HPDE6-E6E7 (cell line): ENCODE measurements at regions not wholly inside any gene's neighbourhood (a gene's known extent, or its start where the extent isn't known, plus 50 kb on each side); places are given as distances from the start of the nearest gene placed in this dataset.

ENCODE experiments used
- DNase-seq: peaks from one replicate; pipeline ENCODE4 v3.0.0; 2011; ENCODE audit warnings: missing footprints; ENCODE audit errors: extremely low spot score

GRCh38 chr16:6600167-6600566 is 732.5 kb upstream of the RBFOX1 start:
- DNase-seq = no peak

- DNase-seq = no peak
Measured at GRCh38 chr16:6593799-6594198, 738.8 kb upstream of the RBFOX1 start.

- no peak for DNase-seq
Measured at GRCh38 chr16:6576606-6577005, 756.0 kb upstream of the RBFOX1 start.

- no peak for DNase-seq
Measured at GRCh38 chr16:6576113-6576512, 756.5 kb upstream of the RBFOX1 start.

- no peak for DNase-seq
Measured at GRCh38 chr16:6574146-6574545, 758.5 kb upstream of the RBFOX1 start.

- no peak for DNase-seq
Measured at GRCh38 chr16:6573577-6573976, 759.1 kb upstream of the RBFOX1 start.

GRCh38 chr16:6571044-6571443 is 761.6 kb upstream of the RBFOX1 start:
- DNase-seq = no peak

GRCh38 chr16:6570530-6570929 is 762.1 kb upstream of the RBFOX1 start:
- no peak for DNase-seq

- DNase-seq = no peak
Measured at GRCh38 chr16:6562986-6563385, 769.7 kb upstream of the RBFOX1 start.

GRCh38 chr16:6560306-6561100 is 772.1 kb upstream of the RBFOX1 start:
- no peak for DNase-seq

GRCh38 chr16:6558661-6559060 is 774.0 kb upstream of the RBFOX1 start:
- no peak for DNase-seq

- DNase-seq = no peak
Measured at GRCh38 chr16:6558126-6558525, 774.5 kb upstream of the RBFOX1 start.

- DNase-seq = no peak
Measured at GRCh38 chr16:6557353-6558023, 775.2 kb upstream of the RBFOX1 start.

- no peak for DNase-seq
Measured at GRCh38 chr16:6549415-6549814, 783.2 kb upstream of the RBFOX1 start.

GRCh38 chr16:6548507-6548906 is 784.1 kb upstream of the RBFOX1 start:
- no peak for DNase-seq

GRCh38 chr16:6547131-6547530 is 785.5 kb upstream of the RBFOX1 start:
- no peak for DNase-seq

GRCh38 chr16:6545329-6545728 is 787.3 kb upstream of the RBFOX1 start:
- DNase-seq = no peak

GRCh38 chr16:6541267-6541666 is 791.4 kb upstream of the RBFOX1 start:
- no peak for DNase-seq

- DNase-seq = no peak
Measured at GRCh38 chr16:6536411-6536810, 796.2 kb upstream of the RBFOX1 start.

GRCh38 chr16:6531067-6531466 is 801.6 kb upstream of the RBFOX1 start:
- DNase-seq = no peak

- no peak for DNase-seq
Measured at GRCh38 chr16:6528217-6528616, 804.4 kb upstream of the RBFOX1 start.

GRCh38 chr16:6527646-6528045 is 805.0 kb upstream of the RBFOX1 start:
- no peak for DNase-seq

- DNase-seq = no peak
Measured at GRCh38 chr16:6524501-6524900, 808.1 kb upstream of the RBFOX1 start.
